ENCODE measurements at regions not wholly inside any gene's neighbourhood (a gene's known extent, or its start where the extent isn't known, plus 50 kb on each side); places are given as distances from the start of the nearest gene placed in this dataset.

DNA sequence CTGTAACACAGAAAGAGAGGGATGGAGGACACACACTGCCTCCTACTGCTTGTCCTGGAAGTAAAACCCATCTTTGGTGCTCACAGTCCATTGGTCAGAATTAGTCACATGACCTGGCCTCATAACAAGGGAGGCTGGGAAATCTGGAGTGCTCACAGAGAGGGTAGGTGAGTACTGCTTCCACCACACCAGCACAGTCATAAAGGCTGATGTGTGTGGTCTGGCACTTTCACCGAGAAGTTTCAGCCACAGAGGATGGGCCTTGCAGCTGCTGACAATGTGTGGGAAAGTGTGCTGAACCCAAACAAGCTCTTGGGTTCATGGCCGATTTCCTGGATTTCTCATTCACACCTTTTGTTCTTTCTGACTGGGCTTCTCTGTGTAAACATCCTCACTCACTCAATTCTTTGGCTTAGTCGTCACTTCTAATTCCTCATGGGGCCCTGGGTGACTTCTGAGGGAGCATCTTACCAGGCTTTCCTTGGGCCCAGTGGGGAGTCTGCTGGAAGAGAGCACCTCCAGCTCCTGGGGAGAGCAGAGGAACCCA is 100.7 kb downstream of the ASB7 start:
- no peak for DNase-seq (ENCODE audit: low spot score)

GRCh38 chr15:100703671-100704070 is 101.3 kb downstream of the ASB7 start:
- no peak for DNase-seq (ENCODE audit: low spot score)

GRCh38 chr15:100704281-100705055 is 102.1 kb downstream of the ASB7 start:
- DNase-seq (ENCODE audit: low spot score), result peak; percentile 89

GRCh38 chr15:100705065-100705464 is 102.7 kb downstream of the ASB7 start:
- no peak for DNase-seq (ENCODE audit: low spot score)

GRCh38 chr15:100705841-100706240 is 103.5 kb downstream of the ASB7 start:
- DNase-seq (ENCODE audit: low spot score), result no peak

DNA sequence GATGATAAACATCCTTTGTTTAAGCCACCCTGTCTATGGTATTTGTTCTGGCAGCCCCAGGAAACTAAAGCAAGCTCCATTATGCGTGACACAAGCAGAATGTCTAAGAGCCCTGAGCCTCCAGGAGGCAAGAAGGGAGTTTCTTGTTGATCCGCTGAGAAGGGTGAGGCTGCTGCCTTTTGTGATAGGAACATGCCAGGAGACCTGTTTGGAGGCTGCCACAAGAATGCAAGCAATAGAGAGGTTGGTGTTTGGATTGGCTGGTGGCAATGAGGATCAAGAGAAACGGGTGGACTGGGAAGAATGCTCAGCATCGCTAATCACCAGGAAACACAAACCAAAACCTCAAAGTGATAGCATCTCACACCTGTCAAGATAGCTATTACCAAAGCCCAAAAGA is 104.8 kb downstream of the ASB7 start:
- no peak for DNase-seq (ENCODE audit: low spot score)

DNA sequence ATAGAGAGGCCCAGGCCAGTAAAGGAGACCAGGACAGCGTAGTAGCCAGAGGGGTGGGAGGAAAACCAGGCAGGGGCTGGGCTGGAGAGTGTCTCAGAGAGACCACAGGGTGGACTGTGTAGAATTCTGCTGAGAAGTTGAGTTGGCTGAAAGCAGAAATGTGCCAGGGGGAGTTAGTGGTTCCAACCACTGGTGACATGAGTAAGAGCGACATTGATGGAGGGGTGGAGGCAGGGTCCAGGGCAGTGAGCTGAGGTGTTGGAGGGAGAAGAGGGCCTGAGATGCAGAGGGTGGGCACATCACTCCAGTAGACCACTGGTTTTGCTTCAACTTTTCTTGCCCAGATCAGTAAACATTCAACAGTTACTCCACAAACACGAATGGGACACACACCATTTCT is 106.5 kb downstream of the ASB7 start:
- DNase-seq (ENCODE audit: low spot score), result no peak

- DNase-seq (ENCODE audit: low spot score), result no peak
Measured at GRCh38 chr15:100710222-100710621, 107.8 kb downstream of the ASB7 start.

- no peak for DNase-seq (ENCODE audit: low spot score)
Measured at GRCh38 chr15:100710744-100711515, 108.5 kb downstream of the ASB7 start.

GRCh38 chr15:100711516-100712021 is 109.2 kb downstream of the ASB7 start:
- DNase-seq (ENCODE audit: low spot score), result no peak

DNA sequence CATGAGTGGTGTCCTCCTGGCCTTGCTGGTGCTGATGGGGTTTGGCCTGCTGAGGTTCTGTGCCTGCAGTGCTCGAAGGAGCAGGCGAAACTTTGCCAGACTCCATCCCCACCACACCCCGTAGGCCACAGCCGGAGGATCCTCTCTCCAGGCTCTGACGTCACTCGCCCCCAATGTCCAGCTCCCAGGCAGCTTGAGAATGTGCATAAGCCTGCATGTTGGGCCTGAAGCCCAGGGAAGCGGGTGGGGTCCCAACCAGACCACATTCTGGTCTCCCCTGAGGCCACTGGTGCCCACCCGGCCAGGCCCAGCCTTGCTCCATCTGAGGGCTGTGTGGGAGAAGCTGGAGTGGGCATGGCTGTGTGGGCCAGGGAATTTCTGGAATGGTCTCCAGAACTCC is 109.8 kb downstream of the ASB7 start:
- DNase-seq (ENCODE audit: low spot score), result no peak

DNA sequence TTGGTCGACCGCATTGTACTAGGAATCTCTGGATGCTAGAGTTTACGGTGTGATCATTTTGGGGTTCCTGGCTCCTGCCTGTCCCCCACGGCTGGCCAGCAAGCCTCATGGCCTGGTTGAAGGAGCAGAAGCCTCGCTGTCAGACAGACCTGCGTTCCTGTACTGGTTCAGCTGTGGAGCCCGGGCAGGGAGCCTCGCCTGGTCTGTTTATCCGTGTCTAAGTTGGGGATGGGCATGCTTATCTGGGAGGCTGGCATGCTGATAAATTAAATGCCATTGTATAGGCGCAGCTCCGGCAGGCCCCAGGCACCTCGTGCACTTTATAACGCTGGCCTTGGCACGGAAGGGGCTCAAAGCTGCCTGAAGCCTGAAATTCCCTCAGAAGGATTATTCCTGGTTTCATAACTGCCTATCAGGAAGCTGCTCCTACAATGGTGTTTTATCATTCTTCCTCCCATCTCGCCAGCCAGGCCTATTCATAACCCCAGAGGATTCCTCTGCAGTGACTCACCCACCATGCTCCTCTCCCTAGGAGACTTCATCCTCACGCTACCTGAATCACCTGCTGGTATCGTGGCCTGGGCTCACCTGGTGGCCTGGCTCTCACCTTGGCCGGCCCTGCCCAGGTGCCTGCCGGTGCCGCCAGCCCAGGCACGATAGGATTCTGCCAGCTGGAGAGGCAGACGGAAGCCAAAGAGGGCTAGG is 110.9 kb downstream of the ASB7 start:
- DNase-seq (ENCODE audit: low spot score), result peak; percentile 94

GRCh38 chr15:100714034-100714748 is 111.8 kb downstream of the ASB7 start:
- no peak for DNase-seq (ENCODE audit: low spot score)

GRCh38 chr15:100714749-100715342 is 112.5 kb downstream of the ASB7 start:
- no peak for DNase-seq (ENCODE audit: low spot score)

- no peak for DNase-seq (ENCODE audit: low spot score)
Measured at GRCh38 chr15:100715571-100716455, 113.4 kb downstream of the ASB7 start.

DNA sequence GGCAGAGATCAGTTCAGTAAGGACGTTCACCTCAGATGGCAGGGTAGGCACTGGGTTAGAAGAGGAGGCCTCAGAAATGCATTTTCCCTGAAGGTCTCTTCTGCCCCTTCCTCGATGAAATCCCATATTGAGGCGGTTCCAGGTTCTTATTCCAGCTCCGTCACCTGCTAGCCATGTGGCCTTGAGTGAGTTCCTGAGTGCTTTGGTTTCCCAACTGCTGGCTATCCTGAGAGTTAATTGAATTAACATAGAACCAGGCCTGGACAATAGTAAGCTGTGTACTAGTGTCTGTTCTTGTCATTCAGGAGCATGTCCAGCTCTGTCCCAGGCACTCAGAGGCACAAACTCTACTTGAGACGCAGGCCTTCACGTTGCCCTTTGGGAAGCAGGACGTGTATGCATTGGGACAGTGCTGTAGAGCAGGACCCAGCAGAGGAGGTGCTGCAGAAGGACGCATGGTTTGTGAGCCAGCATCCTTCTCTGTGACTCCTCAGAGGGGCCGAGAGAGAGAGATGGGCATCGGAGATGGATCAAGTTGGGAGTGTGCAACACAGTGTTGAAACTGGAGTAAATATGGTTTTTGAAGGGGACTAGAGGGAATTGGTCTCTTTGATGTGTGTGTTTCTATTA is 114.2 kb downstream of the ASB7 start:
- DNase-seq (ENCODE audit: low spot score), result no peak

DNA sequence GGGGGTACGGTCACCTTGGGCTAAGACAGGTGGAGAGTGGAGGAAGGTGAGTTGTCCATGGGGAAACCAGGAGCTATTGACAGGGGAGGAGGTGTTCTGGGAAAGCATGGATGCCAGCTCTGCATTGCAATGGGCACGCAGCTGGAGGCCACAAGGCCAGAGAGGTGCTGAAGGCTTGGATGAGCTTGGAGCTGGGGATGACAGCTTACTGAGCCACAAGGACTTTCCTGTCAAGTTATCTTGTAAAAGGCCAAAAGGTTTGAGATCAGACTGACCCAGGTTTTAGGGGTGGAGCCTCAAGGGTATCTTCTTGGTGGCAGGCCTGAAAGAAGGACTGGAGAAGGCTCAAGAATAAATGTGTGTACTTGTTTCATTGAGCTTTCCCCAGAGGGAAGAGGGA is 115.2 kb downstream of the ASB7 start:
- DNase-seq (ENCODE audit: low spot score), result no peak

GRCh38 chr15:100718075-100718980 is 115.9 kb downstream of the ASB7 start:
- DNase-seq (ENCODE audit: low spot score), result no peak

Data from A172 (cell line).